HG02798 (cell line): ENCODE measurements at regions not wholly inside any gene's neighbourhood (a gene's known extent, or its start where the extent isn't known, plus 50 kb on each side); places are given as distances from the start of the nearest gene placed in this dataset.

ENCODE experiments used
- ATAC-seq: cut with Tn5 transposase; IDR thresholded peaks from one replicate; pipeline ENCODE4 v1.9.1; 2021; ENCODE audit warnings: mild to moderate bottlenecking; ENCODE audit not compliant: unreplicated experiment, poor library complexity

- no peak for ATAC-seq
Measured at GRCh38 chr4:82043081-82043808, 330.5 kb downstream of the HNRNPD start.

- no peak for ATAC-seq
Measured at GRCh38 chr4:82042042-82042441, 331.7 kb downstream of the HNRNPD start.

DNA sequence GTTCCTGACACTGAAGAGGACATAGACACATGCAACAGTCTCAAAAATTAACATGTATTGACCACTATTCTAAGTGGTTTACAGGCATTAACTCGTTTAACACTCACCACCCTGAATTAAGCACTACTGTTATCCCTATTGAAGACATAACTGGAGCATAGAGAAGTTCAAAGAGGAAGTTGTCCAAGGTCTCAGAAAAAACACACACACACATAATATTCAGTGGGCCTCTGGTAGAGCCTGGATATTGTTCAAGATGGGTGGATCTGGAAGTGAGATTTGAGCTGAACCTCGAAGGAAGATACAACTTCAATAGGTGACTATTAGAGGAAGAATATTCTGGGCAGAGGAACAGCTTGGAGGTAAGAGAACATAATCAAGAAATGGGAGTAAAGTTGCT lies 334.9 kb downstream of the HNRNPD start:
- no peak for ATAC-seq

DNA sequence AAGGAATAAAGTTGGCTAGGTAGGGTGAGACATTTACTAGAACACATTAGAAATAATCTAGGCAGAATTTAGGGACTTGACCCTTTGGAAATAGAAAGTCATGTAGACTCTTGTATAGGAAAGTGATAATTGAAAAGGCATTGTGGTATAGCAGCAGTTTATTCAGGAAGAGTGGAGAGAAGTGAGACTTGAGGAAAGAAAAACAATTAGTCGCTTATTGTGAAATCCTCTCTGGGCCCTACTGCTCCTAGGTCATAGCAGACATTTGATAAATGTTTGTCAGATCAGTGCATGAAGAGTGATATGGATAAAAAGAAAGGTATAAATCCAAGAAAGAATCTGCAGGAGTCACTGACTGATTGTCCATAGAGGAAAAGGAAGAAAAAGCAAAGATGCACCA lies 337.6 kb downstream of the HNRNPD start:
- no peak for ATAC-seq

DNA sequence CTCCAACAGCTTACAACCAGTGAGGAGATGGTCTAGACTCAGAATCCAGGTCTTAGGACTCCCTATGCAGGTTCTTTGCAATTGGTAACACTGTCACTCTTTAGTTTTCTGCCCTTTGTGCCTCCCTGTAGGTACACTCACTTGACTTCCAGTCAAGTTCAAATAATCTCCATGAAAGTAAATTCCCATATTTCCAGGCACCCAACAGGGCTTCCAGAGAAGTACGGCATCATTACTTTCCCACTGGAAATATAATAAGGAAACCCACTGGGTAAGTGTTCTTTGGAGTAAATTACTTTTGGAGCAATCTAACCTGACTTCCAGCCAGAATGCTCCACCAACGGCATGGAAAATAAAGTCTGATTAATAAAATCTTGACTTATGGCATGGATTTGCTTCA lies 338.9 kb downstream of the HNRNPD start:
- ATAC-seq = no peak

GRCh38 chr4:82033862-82034261 lies 339.9 kb downstream of the HNRNPD start:
- no peak for ATAC-seq

- no peak for ATAC-seq
Measured at GRCh38 chr4:82031376-82031927, 342.3 kb downstream of the HNRNPD start.

DNA sequence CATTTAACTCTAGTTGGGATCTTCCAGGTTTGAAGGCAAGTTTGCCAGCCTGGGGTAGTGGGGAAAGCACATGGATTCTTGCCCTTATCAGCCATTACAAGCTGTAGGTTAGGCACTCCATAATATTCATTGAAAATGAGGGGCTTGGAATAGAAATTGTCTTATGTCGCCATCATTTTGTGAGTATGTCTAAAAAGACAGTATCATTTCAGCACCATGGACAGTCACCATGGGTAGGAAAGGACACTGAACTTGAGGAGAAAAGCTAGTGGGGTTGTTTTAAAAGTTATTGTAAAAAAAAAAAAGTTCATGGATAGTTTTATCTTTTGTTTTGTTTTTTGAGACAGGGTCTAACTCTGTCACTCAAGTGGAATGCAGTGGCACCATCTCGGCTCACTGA lies 356.1 kb downstream of the HNRNPD start:
- no peak for ATAC-seq

GRCh38 chr4:82005158-82005557 lies 368.6 kb downstream of the HNRNPD start:
- no peak for ATAC-seq

DNA sequence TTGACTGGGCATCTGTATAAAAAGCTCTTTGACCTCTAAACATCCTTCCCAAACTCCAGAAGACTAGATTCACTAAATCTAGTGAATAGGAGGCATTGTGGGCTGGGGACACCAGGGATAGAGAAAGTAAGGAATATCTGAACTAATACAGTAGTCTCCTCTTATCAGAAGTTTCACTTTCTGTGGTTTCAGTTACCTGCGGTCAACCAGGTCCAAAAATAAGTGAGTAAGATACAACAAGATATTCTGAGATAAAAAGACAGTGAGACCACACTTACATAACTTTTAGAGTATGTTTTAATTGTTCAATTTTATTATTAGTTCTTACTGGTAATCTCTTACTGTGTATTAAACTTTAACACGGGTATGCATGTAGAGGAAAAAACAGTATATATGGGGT lies 376.5 kb downstream of the HNRNPD start:
- no peak for ATAC-seq

GRCh38 chr4:81990898-81991297 lies 382.9 kb downstream of the HNRNPD start:
- no peak for ATAC-seq

DNA sequence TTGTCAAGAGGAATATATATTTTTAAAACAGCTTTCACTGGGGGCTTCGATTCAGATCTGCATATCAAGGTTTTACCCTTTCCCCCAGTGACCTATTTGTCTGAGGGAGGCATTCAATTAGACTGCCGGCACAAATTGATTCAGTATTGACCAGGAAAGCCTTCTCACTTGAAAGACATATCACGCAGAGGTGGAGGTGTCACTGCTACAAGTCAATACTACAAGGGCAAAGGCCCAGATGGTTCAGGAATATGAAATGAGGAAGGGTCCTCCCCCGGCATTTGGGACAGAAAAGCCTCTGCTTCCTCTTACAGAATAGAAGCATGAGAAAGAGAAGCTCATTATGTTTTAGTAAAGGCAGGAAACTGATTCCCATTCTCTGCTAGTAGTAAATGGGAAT lies 383.6 kb downstream of the HNRNPD start:
- no peak for ATAC-seq

DNA sequence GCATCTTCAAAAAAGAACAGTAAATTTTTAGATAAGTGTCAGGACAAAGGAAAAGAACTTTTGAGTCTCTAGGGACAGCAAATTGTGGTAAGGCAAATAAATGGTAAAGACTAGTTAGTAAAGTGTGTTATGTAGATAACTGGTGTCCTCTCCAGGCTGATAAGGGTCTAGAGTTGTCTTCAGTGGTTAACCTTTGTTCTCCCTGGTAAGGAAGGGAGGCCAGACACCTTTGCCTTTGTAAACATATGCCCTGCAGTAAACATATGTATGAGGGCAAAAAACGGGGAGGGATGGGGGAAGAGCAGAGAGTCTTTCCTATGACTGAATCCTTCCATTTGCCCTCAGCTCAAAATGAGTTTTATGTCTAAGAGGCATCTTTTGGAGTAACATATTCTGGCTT lies 384.6 kb downstream of the HNRNPD start:
- ATAC-seq = no peak

GRCh38 chr4:81988178-81988577 lies 385.6 kb downstream of the HNRNPD start:
- no peak for ATAC-seq

- no peak for ATAC-seq
Measured at GRCh38 chr4:81984746-81985145, 389.0 kb downstream of the HNRNPD start.

GRCh38 chr4:81982846-81983540 lies 390.8 kb downstream of the HNRNPD start:
- no peak for ATAC-seq

GRCh38 chr4:81981218-81981617 lies 392.6 kb downstream of the HNRNPD start:
- no peak for ATAC-seq

- ATAC-seq = no peak
Measured at GRCh38 chr4:81974523-81974922, 399.3 kb downstream of the HNRNPD start.

DNA sequence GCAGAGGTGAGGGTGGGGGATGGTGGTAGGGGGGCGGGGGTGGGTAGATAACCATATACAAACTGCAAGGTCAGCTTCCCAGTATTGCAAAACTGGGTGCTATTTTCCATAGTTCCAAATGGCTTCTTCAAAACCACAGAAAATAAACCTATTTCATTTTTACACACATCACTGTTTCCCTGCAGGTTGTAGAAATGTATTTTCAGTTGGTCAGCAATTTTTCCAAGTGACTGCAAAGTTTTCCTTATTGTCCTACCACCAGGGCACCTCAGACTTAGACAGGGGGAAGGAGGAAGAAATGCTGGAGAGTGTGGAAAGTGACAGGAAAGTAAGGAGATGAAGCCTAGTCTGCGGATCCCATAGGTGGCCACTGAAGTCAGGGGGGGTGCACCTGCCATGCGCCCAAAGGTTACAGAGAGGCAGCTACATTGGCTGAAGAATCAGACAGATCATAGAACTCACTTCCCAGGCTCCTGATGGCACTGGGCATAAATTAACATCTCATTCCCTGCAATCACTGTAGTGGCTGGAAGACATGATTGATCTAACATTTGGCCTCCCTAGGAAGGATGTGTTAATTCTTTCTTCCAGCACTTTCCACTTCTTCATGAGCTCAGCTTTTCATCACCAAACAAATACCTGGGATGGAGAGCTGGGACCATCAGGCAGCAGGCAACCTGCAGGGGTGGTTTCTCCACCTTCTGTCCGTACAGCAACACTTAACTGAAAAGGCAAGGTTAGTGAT lies 402.0 kb downstream of the HNRNPD start:
- ATAC-seq = no peak

- no peak for ATAC-seq
Measured at GRCh38 chr4:81971061-81971460, 402.7 kb downstream of the HNRNPD start.

DNA sequence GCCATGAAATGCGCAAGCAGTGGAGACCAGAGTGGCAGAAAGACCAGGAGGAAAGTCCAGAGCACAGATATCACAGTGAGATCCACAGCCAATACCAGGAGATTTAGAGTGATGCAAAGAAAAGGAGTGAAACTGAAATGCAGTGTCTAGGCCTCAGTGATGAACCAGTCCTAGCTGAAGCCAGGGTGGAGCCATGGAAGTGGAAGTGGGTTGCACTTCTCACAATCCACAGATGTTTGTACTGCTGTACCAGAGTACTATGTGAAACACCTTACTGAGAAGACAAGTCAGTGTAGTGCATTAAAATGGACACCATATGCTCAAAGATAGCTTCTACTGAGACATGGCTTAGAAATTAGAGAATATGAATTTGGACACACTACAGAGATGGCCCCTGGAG lies 403.3 kb downstream of the HNRNPD start:
- ATAC-seq = no peak
